ENCODE measurements at regions not wholly inside any gene's neighbourhood (a gene's known extent, or its start where the extent isn't known, plus 50 kb on each side); places are given as distances from the start of the nearest gene placed in this dataset.

DNA sequence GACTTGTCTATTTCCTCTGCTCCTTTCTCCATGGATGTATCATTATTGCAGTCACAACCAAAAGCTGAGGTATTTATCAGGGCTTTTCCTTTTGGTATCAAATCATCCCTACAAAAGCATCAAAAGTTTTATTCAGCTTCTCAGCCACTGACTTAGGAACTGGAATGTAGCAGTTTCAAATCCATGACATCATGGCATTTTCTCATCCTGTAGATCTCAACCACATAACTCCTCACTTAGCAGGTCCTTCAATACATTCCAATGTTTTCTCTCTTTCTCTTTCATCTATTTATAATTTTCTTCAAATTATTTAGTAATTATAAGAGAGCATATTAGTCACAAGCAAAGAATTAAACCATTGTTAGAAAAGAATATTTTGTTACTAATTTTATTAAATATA, 537.4 kb upstream of the SORCS1 start:
- CTCF ChIA-PET = no interaction called here

DNA sequence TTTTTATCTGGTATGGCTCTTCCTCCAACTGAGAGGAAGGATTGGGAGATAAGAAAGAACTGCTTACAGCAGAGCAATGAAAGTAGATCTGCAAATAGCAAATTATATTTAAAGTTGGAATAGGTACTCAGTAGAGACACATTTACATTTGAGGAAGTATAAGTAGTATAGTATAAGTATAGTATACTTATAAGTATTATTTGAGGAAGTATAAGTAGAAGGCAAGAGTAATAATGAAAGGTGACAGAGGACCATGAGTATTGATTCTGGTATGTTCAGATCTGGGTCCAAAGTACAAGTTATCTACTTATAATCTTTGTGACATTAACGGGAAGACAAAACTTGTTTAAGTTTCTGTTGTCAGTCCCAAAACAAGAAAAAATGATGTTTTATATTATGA, 527.6 kb upstream of the SORCS1 start:
- ChIA-PET POLR2A (no interaction called here), CTCF (no interaction called here)
- no peak overlapping the region for H3K27ac Mint-ChIP-seq (ENCODE audit: unreplicated experiment)
- no peak for DNase-seq
- no peak overlapping the region for H3K4me3 Mint-ChIP-seq (ENCODE audit: unreplicated experiment)
- TF ChIP-seq, protein P1, sequence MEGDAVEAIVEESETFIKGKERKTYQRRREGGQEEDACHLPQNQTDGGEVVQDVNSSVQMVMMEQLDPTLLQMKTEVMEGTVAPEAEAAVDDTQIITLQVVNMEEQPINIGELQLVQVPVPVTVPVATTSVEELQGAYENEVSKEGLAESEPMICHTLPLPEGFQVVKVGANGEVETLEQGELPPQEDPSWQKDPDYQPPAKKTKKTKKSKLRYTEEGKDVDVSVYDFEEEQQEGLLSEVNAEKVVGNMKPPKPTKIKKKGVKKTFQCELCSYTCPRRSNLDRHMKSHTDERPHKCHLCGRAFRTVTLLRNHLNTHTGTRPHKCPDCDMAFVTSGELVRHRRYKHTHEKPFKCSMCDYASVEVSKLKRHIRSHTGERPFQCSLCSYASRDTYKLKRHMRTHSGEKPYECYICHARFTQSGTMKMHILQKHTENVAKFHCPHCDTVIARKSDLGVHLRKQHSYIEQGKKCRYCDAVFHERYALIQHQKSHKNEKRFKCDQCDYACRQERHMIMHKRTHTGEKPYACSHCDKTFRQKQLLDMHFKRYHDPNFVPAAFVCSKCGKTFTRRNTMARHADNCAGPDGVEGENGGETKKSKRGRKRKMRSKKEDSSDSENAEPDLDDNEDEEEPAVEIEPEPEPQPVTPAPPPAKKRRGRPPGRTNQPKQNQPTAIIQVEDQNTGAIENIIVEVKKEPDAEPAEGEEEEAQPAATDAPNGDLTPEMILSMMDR (IDR thresholded peaks at IDR 0.05; ENCODE audit: insufficient read depth in 1 of 2, low read depth in 1 of 2, low read length in 1 of 2, severe bottlenecking in 1 of 2, unreplicated experiment in 1 of 2) = no peak
- H3K9me3 ChIP-seq = no peaks in the 10 kb centered on the region; the same call in 1 of the 2 replicates
- no peaks in the 10 kb centered on the region for H3K36me3 Mint-ChIP-seq (ENCODE audit: insufficient read depth, unreplicated experiment)
- H3K27me3 Mint-ChIP-seq (ENCODE audit: insufficient read depth, unreplicated experiment) = no peaks in the 10 kb centered on the region
- H3K9me3 Mint-ChIP-seq (ENCODE audit: unreplicated experiment) = no peaks in the 10 kb centered on the region
- H3K27me3 ChIP-seq (replicated peaks; ENCODE audit: control insufficient read depth, insufficient read depth, low read length) = no peaks in the 10 kb centered on the region
- no peaks in the 10 kb centered on the region for H3K4me1 Mint-ChIP-seq (ENCODE audit: low read depth, unreplicated experiment)
- no peak overlapping the region for H3K4me3 ChIP-seq (ENCODE audit: low read depth, low read length)
- intact Hi-C loops (cut with micrococcal nuclease; ENCODE audit: unreplicated experiment) = no loop called here
- H3K36me3 ChIP-seq (ENCODE audit: control insufficient read depth, insufficient read depth, low read length) = no peaks in the 10 kb centered on the region
- no peaks in the 10 kb centered on the region for H3K4me1 ChIP-seq
- no TSS peak for BruUV-seq (replicated peaks)

More for the DNA sequence above, 537.4 kb upstream of the SORCS1 start:
- no TSS peak for BruUV-seq (replicated peaks)
- no peaks in the 10 kb centered on the region for H3K9me3 Mint-ChIP-seq (ENCODE audit: unreplicated experiment)
- POLR2A ChIA-PET = no interaction called here
- no peak for DNase-seq
- intact Hi-C loops (cut with micrococcal nuclease; ENCODE audit: unreplicated experiment) = no loop called here
- H3K27ac Mint-ChIP-seq (ENCODE audit: unreplicated experiment) = no peak overlapping the region
- H3K4me1 ChIP-seq = no peaks in the 10 kb centered on the region
- H3K27me3 Mint-ChIP-seq (ENCODE audit: insufficient read depth, unreplicated experiment) = no peaks in the 10 kb centered on the region
- no peaks in the 10 kb centered on the region for H3K36me3 Mint-ChIP-seq (ENCODE audit: insufficient read depth, unreplicated experiment)
- TF ChIP-seq, protein P1 (IDR thresholded peaks at IDR 0.05; ENCODE audit: insufficient read depth in 1 of 2, low read depth in 1 of 2, low read length in 1 of 2, severe bottlenecking in 1 of 2, unreplicated experiment in 1 of 2) = no peak
- no peak overlapping the region for H3K4me3 Mint-ChIP-seq (ENCODE audit: unreplicated experiment)
- no peaks in the 10 kb centered on the region for H3K27me3 ChIP-seq (replicated peaks; ENCODE audit: control insufficient read depth, insufficient read depth, low read length)
- no peaks in the 10 kb centered on the region for H3K9me3 ChIP-seq
- no peaks in the 10 kb centered on the region for H3K4me1 Mint-ChIP-seq (ENCODE audit: low read depth, unreplicated experiment)
- H3K36me3 ChIP-seq (ENCODE audit: control insufficient read depth, insufficient read depth, low read length) = no peaks in the 10 kb centered on the region
- no peak overlapping the region for H3K4me3 ChIP-seq (ENCODE audit: low read depth, low read length)

DNA sequence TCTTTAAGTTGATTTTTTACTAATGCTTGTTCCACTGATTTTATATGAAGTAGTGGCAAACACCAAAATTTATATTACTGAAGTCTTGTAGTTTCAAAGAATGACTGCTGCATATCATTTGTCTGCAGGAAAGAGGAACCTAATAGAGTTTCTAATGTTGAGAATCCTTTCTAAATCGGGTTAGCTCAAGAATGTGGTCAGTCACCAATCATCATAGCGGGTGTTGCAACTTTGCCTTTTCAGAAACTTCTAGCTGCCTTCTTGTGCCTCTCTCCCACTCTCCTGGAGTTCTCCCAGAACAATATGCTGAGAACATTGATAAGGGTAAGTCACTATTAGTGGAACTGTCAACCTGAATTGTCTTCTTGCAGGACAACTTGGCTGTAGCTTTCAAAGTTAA, 524.8 kb upstream of the SORCS1 start:
- Mint-ChIP-seq H3K4me3 (ENCODE audit: unreplicated experiment) (no peak overlapping the region), H3K27ac (ENCODE audit: unreplicated experiment) (no peak overlapping the region), H3K27me3 (ENCODE audit: insufficient read depth, unreplicated experiment) (peaks cover 6% of the 10 kb centered on the region), H3K9me3 (ENCODE audit: unreplicated experiment) (no peaks in the 10 kb centered on the region), H3K4me1 (ENCODE audit: low read depth, unreplicated experiment) (no peaks in the 10 kb centered on the region), H3K36me3 (ENCODE audit: insufficient read depth, unreplicated experiment) (no peaks in the 10 kb centered on the region)
- no peaks in the 10 kb centered on the region for H3K4me1 ChIP-seq
- H3K27me3 ChIP-seq (replicated peaks; ENCODE audit: control insufficient read depth, insufficient read depth, low read length) = no peaks in the 10 kb centered on the region
- no peak overlapping the region for H3K4me3 ChIP-seq (ENCODE audit: low read depth, low read length)
- H3K9me3 ChIP-seq = no peaks in the 10 kb centered on the region; the same call in 1 of the 2 replicates
- TF ChIP-seq, protein P1 (IDR thresholded peaks at IDR 0.05; ENCODE audit: insufficient read depth in 1 of 2, low read depth in 1 of 2, low read length in 1 of 2, severe bottlenecking in 1 of 2, unreplicated experiment in 1 of 2) = no peak
- H3K36me3 ChIP-seq (ENCODE audit: control insufficient read depth, insufficient read depth, low read length) = no peaks in the 10 kb centered on the region
- intact Hi-C loops (cut with micrococcal nuclease; ENCODE audit: unreplicated experiment) = no loop called here
- POLR2A ChIA-PET = no interaction called here
- no peak for DNase-seq
- BruUV-seq (replicated peaks) = no TSS peak
- CTCF ChIA-PET = no interaction called here
